OCI-LY1 (cell line): ENCODE measurements at regions not wholly inside any gene's neighbourhood (a gene's known extent, or its start where the extent isn't known, plus 50 kb on each side); places are given as distances from the start of the nearest gene placed in this dataset.

Experiments
- H2AFZ ChIP-seq: fragments of 200-600 bp; sonication (generic), shearing (Covaris generic); 2 replicates; pipeline ENCODE4 v1.6.0; 2014; ENCODE audit warnings: antibody characterized with exemption, mild to moderate bottlenecking, low read length
- H3F3A ChIP-seq: fragments of 200-600 bp; sonication (generic), shearing (Covaris generic); 2 replicates; pipeline ENCODE4 v1.6.0; 2014; ENCODE audit warnings: mild to moderate bottlenecking, antibody characterized with exemption, low read length, moderate library complexity; ENCODE audit not compliant: insufficient read depth
- H3K27ac ChIP-seq: fragments of 200-600 bp; sonication (generic); 2 replicates; pipeline ENCODE4 v1.5.1; 2014; ENCODE audit warnings: low read length, mixed run types, mild to moderate bottlenecking, low read depth; ENCODE audit not compliant: poor library complexity, severe bottlenecking
- H3K27me3 ChIP-seq: fragments of 200-600 bp; sonication (generic); 2 replicates; pipeline ENCODE4 v1.6.0; 2014; ENCODE audit warnings: antibody characterized with exemption, mild to moderate bottlenecking, low read length, moderate library complexity; ENCODE audit not compliant: insufficient read depth
- H3K36me3 ChIP-seq: fragments of 200-600 bp; sonication (generic); 2 replicates; pipeline ENCODE4 v1.6.1; 2014; ENCODE audit warnings: mild to moderate bottlenecking, antibody characterized with exemption, low read length, moderate library complexity, mixed read lengths; ENCODE audit not compliant: insufficient read depth
- H3K4me1 ChIP-seq: fragments of 200-600 bp; sonication (generic); 2 replicates; pipeline ENCODE4 v1.5.1; 2014; ENCODE audit warnings: mild to moderate bottlenecking, low read length, moderate library complexity; ENCODE audit not compliant: insufficient read depth, severe bottlenecking
- H3K4me2 ChIP-seq: fragments of 200-600 bp; sonication (generic), shearing (Covaris generic); 2 replicates; pipeline ENCODE4 v1.6.1; 2014; ENCODE audit warnings: low read length
- H3K4me3 ChIP-seq: fragments of 200-600 bp; sonication (generic); 2 replicates; pipeline ENCODE4 v1.5.1; 2014; ENCODE audit warnings: low read length, low read depth, mild to moderate bottlenecking, mixed read lengths; ENCODE audit not compliant: poor library complexity, severe bottlenecking
- H3K79me2 ChIP-seq: fragments of 200-600 bp; shearing (Covaris generic); 2 replicates; pipeline ENCODE4 v1.6.1; 2016; ENCODE audit warnings: mixed run types, low read length, mixed read lengths; ENCODE audit not compliant: insufficient read depth
- H3K9ac ChIP-seq: fragments of 200-600 bp; sonication (generic), shearing (Covaris generic); 2 replicates; pipeline ENCODE4 v1.6.1; 2014; ENCODE audit warnings: mild to moderate bottlenecking, low read length, mixed read lengths
- H3K9me2 ChIP-seq: fragments of 200-600 bp; sonication (generic), shearing (Covaris generic); 2 replicates; pipeline ENCODE4 v1.6.1; 2014; ENCODE audit warnings: low read depth, mild to moderate bottlenecking, low read length, mixed read lengths
- H3K9me3 ChIP-seq: fragments of 200-600 bp; shearing (Covaris generic); 2 replicates; pipeline ENCODE4 v1.6.1; 2014; ENCODE audit warnings: low read length, mixed read lengths
- H4K20me1 ChIP-seq: fragments of 200-600 bp; sonication (generic), shearing (Covaris generic); 2 replicates; pipeline ENCODE4 v1.6.0; 2016; ENCODE audit warnings: mild to moderate bottlenecking, low read length; ENCODE audit not compliant: insufficient read depth
- CTCF ChIP-seq: fragments of 200-600 bp; sonication (generic), shearing (Covaris generic); IDR thresholded peaks from 2 replicates; pipeline ENCODE4 v1.5.1; 2017; ENCODE audit warnings: mild to moderate bottlenecking, antibody characterized with exemption, low read length, moderate library complexity, mixed read lengths
- EZH2 ChIP-seq: fragments of 200-600 bp; sonication (generic), shearing (Covaris generic); IDR thresholded peaks from 2 replicates; pipeline ENCODE4 v1.8.0; 2017; ENCODE audit warnings: borderline replicate concordance, mixed run types, mild to moderate bottlenecking, antibody characterized with exemption, low read length, moderate library complexity, mixed read lengths

- no peak overlapping the region for H3K27ac ChIP-seq
Measured at GRCh38 chr2:51510303-51510702, 478.4 kb upstream of the NRXN1 start.

GRCh38 chr2:51505533-51505932, 473.6 kb upstream of the NRXN1 start:
- H3K4me3 ChIP-seq, result no peak overlapping the region
- no peak overlapping the region for H2AFZ ChIP-seq
- H3K9me3 ChIP-seq, result no peaks in the 10 kb centered on the region
- H3K4me1 ChIP-seq, result no peaks in the 10 kb centered on the region
- no peak overlapping the region for H3K27ac ChIP-seq
- no peak overlapping the region for H3K9ac ChIP-seq
- no peaks in the 10 kb centered on the region for H3K79me2 ChIP-seq
- H3K9me2 ChIP-seq, result no peaks in the 10 kb centered on the region
- H3K27me3 ChIP-seq, result no peaks in the 10 kb centered on the region
- no peaks in the 10 kb centered on the region for H3K36me3 ChIP-seq
- H3K4me2 ChIP-seq, result no peak overlapping the region
- TF ChIP-seq EZH2 (no peak), CTCF (peak; percentile 40)
- H4K20me1 ChIP-seq, result no peaks in the 10 kb centered on the region
- H3F3A ChIP-seq, result no peaks in the 10 kb centered on the region

More at GRCh38 chr2:51510303-51510702, 478.4 kb upstream of the NRXN1 start:
- Histone ChIP-seq H3K9me3 (no peaks in the 10 kb centered on the region), H4K20me1 (no peaks in the 10 kb centered on the region), H3K27me3 (no peaks in the 10 kb centered on the region), H3K4me1 (no peaks in the 10 kb centered on the region), H3K79me2 (no peaks in the 10 kb centered on the region), H2AFZ (no peak overlapping the region), H3K4me3 (no peak overlapping the region), H3K4me2 (no peak overlapping the region), H3K9me2 (no peaks in the 10 kb centered on the region), H3K9ac (no peak overlapping the region), H3K36me3 (no peaks in the 10 kb centered on the region), H3F3A (no peaks in the 10 kb centered on the region)
- TF ChIP-seq EZH2 (no peak), CTCF (no peak)

GRCh38 chr2:51490576-51491234, 458.8 kb upstream of the NRXN1 start:
- TF ChIP-seq EZH2, result no peak
- TF ChIP-seq CTCF, result no peak
- no peaks in the 10 kb centered on the region for H3F3A ChIP-seq
- no peak overlapping the region for H3K4me2 ChIP-seq
- H3K4me1 ChIP-seq, result no peaks in the 10 kb centered on the region
- H3K27ac ChIP-seq, result no peak overlapping the region
- H4K20me1 ChIP-seq, result no peaks in the 10 kb centered on the region
- H3K4me3 ChIP-seq, result no peak overlapping the region
- no peaks in the 10 kb centered on the region for H3K36me3 ChIP-seq
- H2AFZ ChIP-seq, result no peak overlapping the region
- no peaks in the 10 kb centered on the region for H3K9me2 ChIP-seq
- H3K9me3 ChIP-seq, result no peaks in the 10 kb centered on the region
- H3K79me2 ChIP-seq, result no peaks in the 10 kb centered on the region
- no peaks in the 10 kb centered on the region for H3K27me3 ChIP-seq
- no peak overlapping the region for H3K9ac ChIP-seq
